ENCODE measurements at regions not wholly inside any gene's neighbourhood (a gene's known extent, or its start where the extent isn't known, plus 50 kb on each side); places are given as distances from the start of the nearest gene placed in this dataset.

DNA sequence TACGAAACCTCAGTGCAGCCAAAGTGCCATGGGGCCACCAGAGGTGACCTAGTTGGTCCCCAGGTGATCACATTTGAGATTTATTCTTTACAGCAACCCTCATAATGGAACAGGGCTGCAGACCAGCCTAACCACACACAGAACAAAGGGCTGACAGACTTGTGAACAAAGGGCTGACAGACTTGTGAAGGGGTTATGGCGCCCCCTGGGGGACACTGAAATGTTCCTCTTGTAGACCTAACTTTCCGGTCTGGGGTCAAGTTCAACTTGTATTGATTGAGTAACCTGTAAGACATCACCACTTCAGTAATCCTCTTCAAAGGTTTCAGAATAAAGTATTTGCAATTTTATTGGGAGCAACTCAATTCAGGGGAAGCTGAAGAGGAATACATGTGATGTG is 175.9 kb upstream of the RPS6KA3 start:
- TF ChIP-seq, protein P1, sequence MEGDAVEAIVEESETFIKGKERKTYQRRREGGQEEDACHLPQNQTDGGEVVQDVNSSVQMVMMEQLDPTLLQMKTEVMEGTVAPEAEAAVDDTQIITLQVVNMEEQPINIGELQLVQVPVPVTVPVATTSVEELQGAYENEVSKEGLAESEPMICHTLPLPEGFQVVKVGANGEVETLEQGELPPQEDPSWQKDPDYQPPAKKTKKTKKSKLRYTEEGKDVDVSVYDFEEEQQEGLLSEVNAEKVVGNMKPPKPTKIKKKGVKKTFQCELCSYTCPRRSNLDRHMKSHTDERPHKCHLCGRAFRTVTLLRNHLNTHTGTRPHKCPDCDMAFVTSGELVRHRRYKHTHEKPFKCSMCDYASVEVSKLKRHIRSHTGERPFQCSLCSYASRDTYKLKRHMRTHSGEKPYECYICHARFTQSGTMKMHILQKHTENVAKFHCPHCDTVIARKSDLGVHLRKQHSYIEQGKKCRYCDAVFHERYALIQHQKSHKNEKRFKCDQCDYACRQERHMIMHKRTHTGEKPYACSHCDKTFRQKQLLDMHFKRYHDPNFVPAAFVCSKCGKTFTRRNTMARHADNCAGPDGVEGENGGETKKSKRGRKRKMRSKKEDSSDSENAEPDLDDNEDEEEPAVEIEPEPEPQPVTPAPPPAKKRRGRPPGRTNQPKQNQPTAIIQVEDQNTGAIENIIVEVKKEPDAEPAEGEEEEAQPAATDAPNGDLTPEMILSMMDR (IDR thresholded peaks at IDR 0.05): peak; percentile 48 to 68 (median 62)
- TF ChIP-seq POLR2A (IDR thresholded peaks at IDR 0.05): no peak
